Loucy (cell line): ENCODE measurements at regions not wholly inside any gene's neighbourhood (a gene's known extent, or its start where the extent isn't known, plus 50 kb on each side); places are given as distances from the start of the nearest gene placed in this dataset.

Experiments
- H2AFZ ChIP-seq: fragments of 200-600 bp; sonication (generic); 2 replicates; pipeline ENCODE4 v1.6.0; 2016; ENCODE audit warnings: antibody characterized with exemption, mild to moderate bottlenecking, low read length, moderate library complexity
- H3F3A ChIP-seq: fragments of 200-600 bp; 2 replicates; pipeline ENCODE4 v1.6.0; 2016; ENCODE audit warnings: antibody characterized with exemption, low read depth, mild to moderate bottlenecking
- H3K27me3 ChIP-seq: fragments of 200-600 bp; sonication (generic); 2 replicates; pipeline ENCODE4 v1.6.1; 2014; ENCODE audit warnings: low read length, mild to moderate bottlenecking; ENCODE audit not compliant: insufficient read depth, poor library complexity, severe bottlenecking
- H3K36me3 ChIP-seq: fragments of 200-600 bp; sonication (generic); 2 replicates; pipeline ENCODE4 v1.6.1; 2016; ENCODE audit warnings: low read length; ENCODE audit not compliant: insufficient read depth
- H3K4me1 ChIP-seq: fragments of 200-600 bp; sonication (generic); 2 replicates; pipeline ENCODE4 v1.5.1; 2014; ENCODE audit warnings: low read length, mild to moderate bottlenecking; ENCODE audit not compliant: insufficient read depth, poor library complexity, severe bottlenecking
- H3K4me2 ChIP-seq: fragments of 200-600 bp; sonication (generic); 2 replicates; pipeline ENCODE4 v1.6.0; 2014; ENCODE audit warnings: antibody characterized with exemption, low read length, low read depth, mild to moderate bottlenecking; ENCODE audit not compliant: poor library complexity, severe bottlenecking
- H3K4me3 ChIP-seq: fragments of 200-600 bp; sonication (generic); 2 replicates; pipeline ENCODE4 v1.5.1; 2014; ENCODE audit warnings: low read length, mild to moderate bottlenecking, mixed read lengths; ENCODE audit not compliant: poor library complexity, severe bottlenecking
- H3K79me2 ChIP-seq: fragments of 200-600 bp; sonication (generic); 2 replicates; pipeline ENCODE4 v1.6.1; 2014; ENCODE audit warnings: low read length; ENCODE audit not compliant: insufficient read depth
- H3K9ac ChIP-seq: fragments of 200-600 bp; sonication (generic); 2 replicates; pipeline ENCODE4 v1.6.0; 2014; ENCODE audit warnings: mild to moderate bottlenecking, low read depth, low read length, moderate library complexity; ENCODE audit not compliant: poor library complexity, severe bottlenecking
- H3K9me2 ChIP-seq: fragments of 200-600 bp; sonication (generic); replicated peaks from 2 replicates; pipeline ENCODE4 v1.6.1; 2016; ENCODE audit warnings: low read depth, low read length, mixed read lengths
- H3K9me3 ChIP-seq: fragments of 200-600 bp; sonication (generic); 2 replicates; pipeline ENCODE4 v1.6.1; 2014; ENCODE audit warnings: mild to moderate bottlenecking, antibody characterized with exemption, low read length, low read depth; ENCODE audit not compliant: insufficient read depth
- H4K20me1 ChIP-seq: fragments of 200-600 bp; sonication (generic); 2 replicates; pipeline ENCODE4 v1.6.0; 2014; ENCODE audit warnings: antibody characterized with exemption, low read length, mild to moderate bottlenecking; ENCODE audit not compliant: insufficient read depth, poor library complexity, severe bottlenecking
- CTCF ChIP-seq: fragments of 200-600 bp; sonication (generic); conservative IDR thresholded peaks from 2 replicates; pipeline ENCODE4 v1.5.1; 2014; ENCODE audit warnings: mild to moderate bottlenecking, antibody characterized with exemption, low read length
- EZH2phosphoT487 ChIP-seq: fragments of 200-600 bp; IDR thresholded peaks from 2 replicates; pipeline ENCODE4 v1.6.1; 2018; ENCODE audit warnings: antibody characterized with exemption, mild to moderate bottlenecking, moderate library complexity, borderline replicate concordance

GRCh38 chr6:144347448-144347759, 62.3 kb downstream of the UTRN start:
- peak overlapping the region; percentile 75 for H3K4me2 ChIP-seq
- no peaks in the 10 kb centered on the region for H3K9me3 ChIP-seq
- H3K4me1 ChIP-seq: peaks cover 78% of the 10 kb centered on the region

GRCh38 chr6:144347933-144348332, 62.8 kb downstream of the UTRN start:
- Histone ChIP-seq H3K4me1 (peaks cover 79% of the 10 kb centered on the region), H3K4me3 (peak overlapping the region; percentile 59), H3K27me3 (no peaks in the 10 kb centered on the region), H3K79me2 (peaks cover 81% of the 10 kb centered on the region), H3K36me3 (no peaks in the 10 kb centered on the region), H3F3A (peaks cover 32% of the 10 kb centered on the region), H3K9me2 (no peaks in the 10 kb centered on the region), H3K9ac (no peak overlapping the region), H4K20me1 (peaks cover 16% of the 10 kb centered on the region), H3K9me3 (no peaks in the 10 kb centered on the region), H2AFZ (no peak overlapping the region), H3K4me2 (peak overlapping the region; percentile 75)
- TF ChIP-seq CTCF: no peak
- TF ChIP-seq EZH2phosphoT487: no peak

More at GRCh38 chr6:144347448-144347759, 62.3 kb downstream of the UTRN start:
- Histone ChIP-seq H3K4me3 (peak overlapping the region; percentile 59), H2AFZ (no peak overlapping the region), H3K79me2 (peaks cover 81% of the 10 kb centered on the region), H4K20me1 (peaks cover 18% of the 10 kb centered on the region), H3F3A (peaks cover 30% of the 10 kb centered on the region), H3K36me3 (no peaks in the 10 kb centered on the region), H3K9ac (peak overlapping the region; percentile 22), H3K27me3 (no peaks in the 10 kb centered on the region), H3K9me2 (no peaks in the 10 kb centered on the region)
- TF ChIP-seq CTCF: no peak
- no peak for TF ChIP-seq EZH2phosphoT487

GRCh38 chr6:144349690-144350527, 64.8 kb downstream of the UTRN start:
- H3K4me3 ChIP-seq: peak overlapping the region; percentile 73

More at GRCh38 chr6:144349690-144350527, 64.8 kb downstream of the UTRN start:
- Histone ChIP-seq H3K36me3 (no peaks in the 10 kb centered on the region), H3K9ac (peak overlapping the region; percentile 71), H3K4me1 (peaks cover 82% of the 10 kb centered on the region), H3K27me3 (no peaks in the 10 kb centered on the region), H3K9me2 (no peaks in the 10 kb centered on the region), H3K4me2 (peak overlapping the region; percentile 96), H3F3A (peaks cover 22% of the 10 kb centered on the region; the same call in 1 of the 2 replicates), H3K79me2 (peaks cover 90% of the 10 kb centered on the region), H2AFZ (no peak overlapping the region), H3K9me3 (no peaks in the 10 kb centered on the region), H4K20me1 (peaks cover 18% of the 10 kb centered on the region)
- TF ChIP-seq EZH2phosphoT487 (no peak), CTCF (no peak)
